ENCODE measurements at regions not wholly inside any gene's neighbourhood (a gene's known extent, or its start where the extent isn't known, plus 50 kb on each side); places are given as distances from the start of the nearest gene placed in this dataset.

- Mint-ChIP-seq H3K27ac (no peak overlapping the region), H3K9me3 (0 out of 2 replicates have a peak, but pooled peaks cover 6% of the 10 kb centered on the region), H3K27me3 (ENCODE audit: low read depth) (no peaks in the 10 kb centered on the region; the same call in 1 of the 2 replicates)
Observed at GRCh38 chr2:105689484-105689883, 55.2 kb upstream of the NCK2 start.

GRCh38 chr2:105688946-105689345 lies 55.8 kb upstream of the NCK2 start:
- H3K9me3 Mint-ChIP-seq = 0 out of 2 replicates have a peak, but pooled peaks cover under 1% of the 10 kb centered on the region
- DNase-seq (ENCODE audit: low spot score) (no peak), ATAC-seq (no peak)
- H3K36me3 Mint-ChIP-seq = no peaks in the 10 kb centered on the region
- ChIA-PET CTCF (interaction anchor here (0.5 kb wide), 1 partner anchor 451 kb away, joined by 6 read pairs; no protein-coding TSS in a partner anchor), POLR2A (no interaction called here)
- H3K27ac Mint-ChIP-seq = no peak overlapping the region
- TF ChIP-seq MYBL2 (CRISPR knock-in tag; IDR thresholded peaks at IDR 0.05) = no peak
- no peak for TF ChIP-seq ZNF671 (CRISPR knock-in tag; IDR thresholded peaks at IDR 0.05)
- TF ChIP-seq CREB1 (CRISPR knock-in tag; IDR thresholded peaks at IDR 0.05) = no peak
- TF ChIP-seq, protein P1, sequence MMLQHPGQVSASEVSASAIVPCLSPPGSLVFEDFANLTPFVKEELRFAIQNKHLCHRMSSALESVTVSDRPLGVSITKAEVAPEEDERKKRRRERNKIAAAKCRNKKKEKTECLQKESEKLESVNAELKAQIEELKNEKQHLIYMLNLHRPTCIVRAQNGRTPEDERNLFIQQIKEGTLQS (CRISPR knock-in tag; conservative IDR thresholded peaks at IDR 0.05) = no peak
- TF ChIP-seq IRF2 (CRISPR knock-in tag; IDR thresholded peaks at IDR 0.05; ENCODE audit: borderline replicate concordance, low read depth) = no peak
- TF ChIP-seq JUN (CRISPR knock-in tag; IDR thresholded peaks at IDR 0.05) = no peak
- TF ChIP-seq NR3C1 (CRISPR knock-in tag; conservative IDR thresholded peaks at IDR 0.05; ENCODE audit: low read depth) = no peak
- TF ChIP-seq, protein P2, sequence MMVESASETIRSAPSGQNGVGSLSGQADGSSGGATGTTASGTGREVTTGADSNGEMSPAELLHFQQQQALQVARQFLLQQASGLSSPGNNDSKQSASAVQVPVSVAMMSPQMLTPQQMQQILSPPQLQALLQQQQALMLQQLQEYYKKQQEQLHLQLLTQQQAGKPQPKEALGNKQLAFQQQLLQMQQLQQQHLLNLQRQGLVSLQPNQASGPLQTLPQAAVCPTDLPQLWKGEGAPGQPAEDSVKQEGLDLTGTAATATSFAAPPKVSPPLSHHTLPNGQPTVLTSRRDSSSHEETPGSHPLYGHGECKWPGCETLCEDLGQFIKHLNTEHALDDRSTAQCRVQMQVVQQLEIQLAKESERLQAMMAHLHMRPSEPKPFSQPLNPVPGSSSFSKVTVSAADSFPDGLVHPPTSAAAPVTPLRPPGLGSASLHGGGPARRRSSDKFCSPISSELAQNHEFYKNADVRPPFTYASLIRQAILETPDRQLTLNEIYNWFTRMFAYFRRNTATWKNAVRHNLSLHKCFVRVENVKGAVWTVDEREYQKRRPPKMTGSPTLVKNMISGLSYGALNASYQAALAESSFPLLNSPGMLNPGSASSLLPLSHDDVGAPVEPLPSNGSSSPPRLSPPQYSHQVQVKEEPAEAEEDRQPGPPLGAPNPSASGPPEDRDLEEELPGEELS (CRISPR knock-in tag; IDR thresholded peaks at IDR 0.05) = no peak
- no peak for TF ChIP-seq ZNF512 (CRISPR knock-in tag; IDR thresholded peaks at IDR 0.05; ENCODE audit: borderline replicate concordance)
- peaks cover 13% of the 10 kb centered on the region for H3K4me1 Mint-ChIP-seq
- no peaks in the 10 kb centered on the region; the same call in 1 of the 2 replicates for H3K27me3 Mint-ChIP-seq (ENCODE audit: low read depth)
- H3K4me3 Mint-ChIP-seq = no peak overlapping the region

More at GRCh38 chr2:105689484-105689883, 55.2 kb upstream of the NCK2 start:
- Mint-ChIP-seq H3K4me1 (peaks cover 13% of the 10 kb centered on the region), H3K36me3 (no peaks in the 10 kb centered on the region), H3K4me3 (no peak overlapping the region)
- ChIA-PET CTCF (no interaction called here), POLR2A (no interaction called here)
- no peak for TF ChIP-seq TEAD4 (CRISPR knock-in tag; IDR thresholded peaks at IDR 0.05)
- no peak for TF ChIP-seq ZNF671 (CRISPR knock-in tag; IDR thresholded peaks at IDR 0.05)
- no peak for TF ChIP-seq HMGA2 (CRISPR knock-in tag; IDR thresholded peaks at IDR 0.05)
- TF ChIP-seq SMAD3 (CRISPR knock-in tag; IDR thresholded peaks at IDR 0.05; ENCODE audit: borderline replicate concordance) = no peak
- TF ChIP-seq E2F4 (CRISPR knock-in tag; IDR thresholded peaks at IDR 0.05; ENCODE audit: borderline replicate concordance, low read depth) = no peak
- TF ChIP-seq NR2C2 (CRISPR knock-in tag; IDR thresholded peaks at IDR 0.05) = no peak
- TF ChIP-seq ETV6 (CRISPR knock-in tag; IDR thresholded peaks at IDR 0.05) = no peak
- TF ChIP-seq CREB1 (CRISPR knock-in tag; IDR thresholded peaks at IDR 0.05) = no peak
- TF ChIP-seq ZNF317 (CRISPR knock-in tag; IDR thresholded peaks at IDR 0.05; ENCODE audit: borderline replicate concordance, low read depth) = no peak
- TF ChIP-seq CBFB (CRISPR knock-in tag; IDR thresholded peaks at IDR 0.05; ENCODE audit: low read depth) = no peak
- no peak for TF ChIP-seq ELF4 (CRISPR knock-in tag; IDR thresholded peaks at IDR 0.05; ENCODE audit: low read depth)
- TF ChIP-seq PRRX2 (CRISPR knock-in tag; IDR thresholded peaks at IDR 0.05) = no peak
- no peak for TF ChIP-seq CREM (CRISPR knock-in tag; IDR thresholded peaks at IDR 0.05)
- no peak for TF ChIP-seq ZNF138 (CRISPR knock-in tag; conservative IDR thresholded peaks at IDR 0.05)
- no peak for TF ChIP-seq ZNF512 (CRISPR knock-in tag; IDR thresholded peaks at IDR 0.05; ENCODE audit: borderline replicate concordance)
- no peak for TF ChIP-seq CDX4 (CRISPR knock-in tag; IDR thresholded peaks at IDR 0.05; ENCODE audit: borderline replicate concordance)
- no peak for TF ChIP-seq JUN (CRISPR knock-in tag; IDR thresholded peaks at IDR 0.05)
- TF ChIP-seq ZNF219 (CRISPR knock-in tag; IDR thresholded peaks at IDR 0.05; ENCODE audit: borderline replicate concordance) = no peak
- no peak for ATAC-seq
- no peak for DNase-seq (ENCODE audit: low spot score)

All from WTC11 (cell line).